ENCODE measurements at regions not wholly inside any gene's neighbourhood (a gene's known extent, or its start where the extent isn't known, plus 50 kb on each side); places are given as distances from the start of the nearest gene placed in this dataset.
"Not testable (repeated sequence)": the region's sequence is repeated elsewhere in the genome, so short reads cannot be mapped to it uniquely, and the experiment has no call there.

GRCh38 chr2:48219555-48220436 is 94.7 kb upstream of the FOXN2 start:
- no peak for DNase-seq (ENCODE audit: low read depth in 2 of 2)

- no peak for DNase-seq (ENCODE audit: low read depth in 2 of 2)
Observed at GRCh38 chr2:48220501-48220900, 94.0 kb upstream of the FOXN2 start.

- DNase-seq (ENCODE audit: low read depth in 2 of 2) = no peak
Observed at GRCh38 chr2:48221846-48222516, 92.5 kb upstream of the FOXN2 start.

- no peak for DNase-seq (ENCODE audit: low read depth in 2 of 2)
Observed at GRCh38 chr2:48227617-48228344, 86.7 kb upstream of the FOXN2 start.

GRCh38 chr2:48228345-48228684 is 86.2 kb upstream of the FOXN2 start:
- no peak for DNase-seq (ENCODE audit: low read depth in 2 of 2)

- DNase-seq (ENCODE audit: low read depth in 2 of 2) = no peak
Observed at GRCh38 chr2:48229063-48229462, 85.4 kb upstream of the FOXN2 start.

GRCh38 chr2:48230834-48231233 is 83.6 kb upstream of the FOXN2 start:
- DNase-seq (ENCODE audit: low read depth in 2 of 2) = no peak

GRCh38 chr2:48232351-48232750 is 82.1 kb upstream of the FOXN2 start:
- DNase-seq (ENCODE audit: low read depth in 2 of 2) = no peak

- DNase-seq (ENCODE audit: low read depth in 2 of 2) = no peak
Observed at GRCh38 chr2:48233005-48233404, 81.5 kb upstream of the FOXN2 start.

- not testable (repeated sequence) for DNase-seq (ENCODE audit: low read depth in 2 of 2)
Observed at GRCh38 chr2:48233824-48234223, 80.7 kb upstream of the FOXN2 start.

GRCh38 chr2:48235076-48235475 is 79.4 kb upstream of the FOXN2 start:
- DNase-seq (ENCODE audit: low read depth in 2 of 2) = no peak

- no peak for DNase-seq (ENCODE audit: low read depth in 2 of 2)
Observed at GRCh38 chr2:48238381-48238780, 76.1 kb upstream of the FOXN2 start.

- no peak for DNase-seq (ENCODE audit: low read depth in 2 of 2)
Observed at GRCh38 chr2:48240912-48241311, 73.6 kb upstream of the FOXN2 start.

GRCh38 chr2:48247206-48247605 is 67.3 kb upstream of the FOXN2 start:
- no peak for DNase-seq (ENCODE audit: low read depth in 2 of 2)

- no peak for DNase-seq (ENCODE audit: low read depth in 2 of 2)
Observed at GRCh38 chr2:48248251-48248933, 66.1 kb upstream of the FOXN2 start.

- DNase-seq (ENCODE audit: low read depth in 2 of 2) = no peak
Observed at GRCh38 chr2:48249025-48249424, 65.5 kb upstream of the FOXN2 start.

- DNase-seq (ENCODE audit: low read depth in 2 of 2) = no peak
Observed at GRCh38 chr2:48249631-48250473, 64.6 kb upstream of the FOXN2 start.

GRCh38 chr2:48250474-48250844 is 64.0 kb upstream of the FOXN2 start:
- DNase-seq (ENCODE audit: low read depth in 2 of 2) = no peak

- DNase-seq (ENCODE audit: low read depth in 2 of 2) = no peak
Observed at GRCh38 chr2:48250943-48251342, 63.5 kb upstream of the FOXN2 start.

- DNase-seq (ENCODE audit: low read depth in 2 of 2) = no peak
Observed at GRCh38 chr2:48251437-48252148, 62.9 kb upstream of the FOXN2 start.

- no peak for DNase-seq (ENCODE audit: low read depth in 2 of 2)
Observed at GRCh38 chr2:48253301-48253700, 61.2 kb upstream of the FOXN2 start.

Data from stimulated activated CD4-positive, alpha-beta T cell treated with anti-CD3 and anti-CD28 coated beads, Interleukin-1b, Interleukin-23, amount 100 ng/mL, for 4 hours (primary cell).